IMR-90 (cell line): ENCODE measurements at regions not wholly inside any gene's neighbourhood (a gene's known extent, or its start where the extent isn't known, plus 50 kb on each side); places are given as distances from the start of the nearest gene placed in this dataset.
A peak's percentile ranks its signal among the peaks of the same experiment; 100 is the strongest.

Source experiments
- ATAC-seq: fragments of 200-7000 bp; cut with Tn5 transposase; 2 replicates; pipeline ENCODE4 v1.9.1; 2020; ENCODE audit warnings: low read depth, mild to moderate bottlenecking, moderate library complexity
- BruUV-seq: library from RNA; stranded (reverse); fragments of 400-500 nt; replicated peaks from 2 replicates; lab custom pipeline; 2021; lab: Mats Ljungman, UMichigan
- CTCF ChIA-PET: fragments of 300-600 bp; formaldehyde crosslinking; extraction: SDS; loops from one replicate; lab custom pipeline; 2021; ENCODE audit warnings: antibody characterized with exemption; lab: Yijun Ruan, JAX
- POLR2A ChIA-PET: fragments of 300-600 bp; sonication (Branson Sonifier 250); formaldehyde crosslinking; loops from one replicate; lab custom pipeline; 2022; ENCODE audit warnings: antibody characterized with exemption; ENCODE audit not compliant: unreplicated experiment; lab: Charles Lee
- DNase-seq: peaks from one replicate; pipeline ENCODE4 v3.0.0; 2013
- H2AFZ ChIP-seq: replicated peaks from 2 replicates; pipeline ENCODE3; 2013; ENCODE audit warnings: low read length, mild to moderate bottlenecking; ENCODE audit not compliant: poor library complexity
- H2AK5ac ChIP-seq: 2 replicates; pipeline ENCODE4 v1.6.1; 2013; ENCODE audit warnings: low read depth, low read length, inconsistent platforms
- H2AK9ac ChIP-seq: replicated peaks from 2 replicates; pipeline ENCODE3; 2013; ENCODE audit warnings: mild to moderate bottlenecking, low read depth, low read length, moderate library complexity; ENCODE audit not compliant: poor library complexity
- H2BK120ac ChIP-seq: 2 replicates; pipeline ENCODE4 v1.6.1; 2013; ENCODE audit warnings: low read depth, low read length, inconsistent platforms
- H2BK15ac ChIP-seq: 3 replicates; pipeline ENCODE4 v1.6.1; 2013; ENCODE audit warnings: low read depth, low read length, inconsistent platforms
- H2BK20ac ChIP-seq: 2 replicates; pipeline ENCODE4 v1.6.1; 2013; ENCODE audit warnings: low read depth, mild to moderate bottlenecking, inconsistent platforms, low read length, moderate library complexity
- H2BK5ac ChIP-seq: 2 replicates; pipeline ENCODE4 v1.6.1; 2013; ENCODE audit warnings: mild to moderate bottlenecking, low read depth, low read length, inconsistent platforms; ENCODE audit not compliant: poor library complexity, severe bottlenecking
- H3K14ac ChIP-seq: replicated peaks from 2 replicates; pipeline ENCODE4 v1.6.1; 2013; ENCODE audit warnings: low read depth, low read length, inconsistent platforms
- H3K18ac ChIP-seq: 2 replicates; pipeline ENCODE4 v1.6.1; 2013; ENCODE audit warnings: low read depth, low read length, control low read depth
- H3K23ac ChIP-seq: 2 replicates; pipeline ENCODE4 v1.6.1; 2013; ENCODE audit warnings: low read depth, low read length, inconsistent platforms
- H3K27ac ChIP-seq: 2 replicates; pipeline ENCODE4 v1.5.1; 2013; ENCODE audit warnings: mild to moderate bottlenecking, control low read depth, low read length; ENCODE audit not compliant: insufficient read depth
- H3K27me3 ChIP-seq: 2 replicates; pipeline ENCODE4 v1.6.1; 2013; ENCODE audit warnings: low read length; ENCODE audit not compliant: control insufficient read depth, insufficient read depth
- H3K36me3 ChIP-seq: 2 replicates; pipeline ENCODE4 v1.6.1; 2013; ENCODE audit warnings: low read length, mixed read lengths; ENCODE audit not compliant: control insufficient read depth, insufficient read depth
- H3K4ac ChIP-seq: 2 replicates; pipeline ENCODE4 v1.6.1; 2013; ENCODE audit warnings: low read depth, low read length, inconsistent platforms
- H3K4me1 ChIP-seq: 2 replicates; pipeline ENCODE4 v1.6.1; 2013; ENCODE audit warnings: low read length, mixed read lengths; ENCODE audit not compliant: control insufficient read depth, insufficient read depth
- H3K4me2 ChIP-seq: 2 replicates; pipeline ENCODE4 v1.6.1; 2013; ENCODE audit warnings: low read depth, mild to moderate bottlenecking, control low read depth, low read length, moderate library complexity
- H3K4me3 ChIP-seq: 2 replicates; pipeline ENCODE4 v1.5.1; 2013; ENCODE audit warnings: low read depth, mild to moderate bottlenecking, control low read depth, low read length, moderate library complexity; ENCODE audit not compliant: insufficient read depth
- H3K56ac ChIP-seq: 2 replicates; pipeline ENCODE4 v1.6.1; 2013; ENCODE audit warnings: low read length, inconsistent platforms; ENCODE audit not compliant: insufficient read depth; ENCODE audit errors: extremely low read depth
- H3K79me1 ChIP-seq, 2 experiments: 2 replicates each; pipeline ENCODE4 v1.6.1; 2013; ENCODE audit warnings: low read length in 2 of 2, inconsistent platforms in 1 of 2, low read depth in 1 of 2
- H3K9ac ChIP-seq: 2 replicates; pipeline ENCODE4 v1.6.1; 2013; ENCODE audit warnings: low read depth, low read length, control low read depth
- H3K9me1 ChIP-seq: 2 replicates; pipeline ENCODE4 v1.6.1; 2013; ENCODE audit warnings: low read length, inconsistent platforms; ENCODE audit not compliant: insufficient read depth
- H3K9me3 ChIP-seq: 2 replicates; pipeline ENCODE4 v1.6.1; 2013; ENCODE audit warnings: low read length; ENCODE audit not compliant: control insufficient read depth, insufficient read depth
- H4K20me1 ChIP-seq: 2 replicates; pipeline ENCODE4 v1.6.1; 2013; ENCODE audit warnings: low read length, inconsistent platforms; ENCODE audit not compliant: insufficient read depth
- H4K5ac ChIP-seq: 2 replicates; pipeline ENCODE4 v1.6.1; 2013; ENCODE audit warnings: mild to moderate bottlenecking, low read depth, low read length, control low read depth
- H4K8ac ChIP-seq, 2 experiments: 2 replicates each; pipeline ENCODE4 v1.6.1; 2013; ENCODE audit warnings: low read depth in 2 of 2, low read length in 2 of 2, control low read depth in 1 of 2, inconsistent platforms in 1 of 2
- H4K91ac ChIP-seq: 2 replicates; pipeline ENCODE4 v1.6.1; 2013; ENCODE audit warnings: low read depth, low read length, inconsistent platforms; ENCODE audit not compliant: insufficient read depth
- BHLHE40 ChIP-seq: fragments of 150-350 bp; IDR thresholded peaks from 2 replicates; pipeline ENCODE4 v1.6.1; 2016; ENCODE audit warnings: mild to moderate bottlenecking, low read depth, low read length
- CEBPB ChIP-seq: IDR thresholded peaks from 2 replicates; pipeline ENCODE4 v1.6.1; 2012; ENCODE audit warnings: low read depth, low read length, improper control_type of control experiment
- FOS ChIP-seq: fragments of 150-350 bp; IDR thresholded peaks from 2 replicates; pipeline ENCODE4 v1.6.1; 2016; ENCODE audit warnings: low read depth, low read length
- POLR2A ChIP-seq: IDR thresholded peaks from 2 replicates; pipeline ENCODE4 v1.6.1; 2012; ENCODE audit warnings: mild to moderate bottlenecking, low read depth, low read length
- SMC3 ChIP-seq: fragments of 150-350 bp; IDR thresholded peaks from 2 replicates; pipeline ENCODE4 v1.6.1; 2016; ENCODE audit warnings: low read depth, mild to moderate bottlenecking, antibody characterized with exemption, low read length, moderate library complexity
- whole genome bisulfite sequencing, 2 experiments: methylation state at CpG; one replicate each; pipeline versions ENCODE4 v1.1.5 to v1.1.7; 2013; ENCODE audit warnings: missing lambda C conversion rate in 2 of 2; ENCODE audit not compliant: insufficient read length in 1 of 2; ENCODE audit errors: extremely low coverage in 2 of 2; 5-methylcytosine and 5-hydroxymethylcytosine counted together
- dilution Hi-C: fragments of 300-500 bp; cut with HindIII; formaldehyde crosslinking; loops from one replicate; pipeline ENCODE4 v1.14.3; 2018; ENCODE audit warnings: low sequenced_read_pairs; ENCODE audit not compliant: unreplicated experiment
- in situ Hi-C: fragments of 300-500 bp; cut with MboI; formaldehyde crosslinking; loops from 3 replicates; pipeline ENCODE4 v1.14.3; 2019; ENCODE audit warnings: low sequenced_read_pairs, inconsistent platforms, mixed read lengths
- intact Hi-C: fragments of 100-400 bp; cut with micrococcal nuclease; formaldehyde crosslinking; loops from 2 replicates; pipeline ENCODE4 v1.10.0; 2022

DNA sequence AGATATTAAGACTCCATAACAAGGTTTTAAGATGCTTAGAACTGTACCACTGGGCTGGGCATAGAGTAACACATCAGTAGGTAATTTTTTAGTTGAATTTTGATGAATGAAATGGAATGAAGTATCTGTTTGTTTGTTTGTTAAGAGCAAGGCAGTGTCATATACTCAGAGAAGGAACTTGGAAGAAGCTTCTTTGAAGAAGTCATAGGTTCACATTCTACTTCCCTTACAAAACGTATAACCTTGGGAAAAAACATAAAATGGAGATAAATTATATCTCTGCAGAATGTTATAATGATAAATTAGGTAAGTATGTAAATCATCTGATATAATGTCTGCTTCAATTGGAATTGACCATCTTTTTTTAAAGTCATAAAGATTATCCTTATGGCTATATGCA is 122.1 kb upstream of the SLC39A10 start:
- no peak overlapping the region for H2AK9ac ChIP-seq
- POLR2A ChIA-PET = no interaction called here
- 0 out of 3 replicates have a peak overlapping the region, but pooled peaks have one; percentile 69 for H2BK15ac ChIP-seq
- no peak overlapping the region for H3K27ac ChIP-seq
- no peak overlapping the region for H3K56ac ChIP-seq
- no peak overlapping the region for H3K4me2 ChIP-seq
- H2BK20ac ChIP-seq = peak overlapping the region; percentile 98; the same call in 1 of the 2 replicates
- H3K4me3 ChIP-seq = no peak overlapping the region
- H3K9ac ChIP-seq = no peak overlapping the region
- DNase-seq (no peak), ATAC-seq (no peak)
- H3K27me3 ChIP-seq = no peaks in the 10 kb centered on the region
- peaks cover 11% of the 10 kb centered on the region for H3K4me1 ChIP-seq
- peak overlapping the region; percentile 94; the same call in 1 of the 2 replicates for H3K4ac ChIP-seq
- H2AK5ac ChIP-seq = no peak overlapping the region
- no peaks in the 10 kb centered on the region for H4K20me1 ChIP-seq
- H4K91ac ChIP-seq = 0 out of 2 replicates have a peak overlapping the region, but pooled peaks have one; percentile 91
- in situ Hi-C loops (loop anchor here (10.0 kb wide), 1 partner anchor 120 kb away; the partner anchor contains the start of gene SLC39A10), dilution Hi-C loops (no loop called here), intact Hi-C loops (loop anchor here (2.0 to 10.0 kb wide), 2 partner anchors 78 to 400 kb away; no protein-coding TSS in a partner anchor)
- H3K9me1 ChIP-seq = peaks cover 10% of the 10 kb centered on the region; the same call in 1 of the 2 replicates
- H3K14ac ChIP-seq = 0 out of 2 replicates have a peak overlapping the region, but pooled peaks have one; percentile 82
- peak overlapping the region; percentile 15; the same call in 1 of the 2 replicates for H4K5ac ChIP-seq
- no peaks in the 10 kb centered on the region for H3K9me3 ChIP-seq
- peak overlapping the region in 1 of 2 experiments; percentile 87; a peak in 2 of 4 replicates for H4K8ac ChIP-seq
- WGBS, 2 experiments = no CpG with 5 or more reads among the region's 1 CpG
- peak overlapping the region; percentile 95; the same call in 1 of the 2 replicates for H2BK120ac ChIP-seq
- TF ChIP-seq POLR2A (no peak), CEBPB (no peak), SMC3 (no peak), BHLHE40 (no peak), FOS (no peak)
- no TSS peak for BruUV-seq
- H3K23ac ChIP-seq = no peak overlapping the region; the same call in 1 of the 2 replicates
- peak overlapping the region; percentile 97 for H2BK5ac ChIP-seq
- H3K36me3 ChIP-seq = no peaks in the 10 kb centered on the region
- H2AFZ ChIP-seq = no peak overlapping the region
- CTCF ChIA-PET = interaction anchor here (0.8 to 2.4 kb wide), 3 partner anchors 36 to 168 kb away, joined by 3 to 8 read pairs (median 3); no protein-coding TSS in a partner anchor
- no peak overlapping the region; the same call in 1 of the 2 replicates for H3K18ac ChIP-seq
- peaks cover 8 to 22% of the 10 kb centered on the region in 2 experiments; a peak in 3 of 4 replicates for H3K79me1 ChIP-seq
